ENCODE measurements at regions not wholly inside any gene's neighbourhood (a gene's known extent, or its start where the extent isn't known, plus 50 kb on each side); places are given as distances from the start of the nearest gene placed in this dataset.

GRCh38 chr5:103456476-103456875, 106.1 kb downstream of the NUDT12 start:
- H3K79me1 ChIP-seq (ENCODE audit: low read depth, low read length), result no peaks in the 10 kb centered on the region
- DNase-seq (ENCODE audit: low spot score), result no peak
- no peak overlapping the region for H3K4ac ChIP-seq (ENCODE audit: low read length)
- H3K4me2 ChIP-seq (ENCODE audit: insufficient read depth, low read length, poor library complexity, severe bottlenecking), result no peak overlapping the region
- no peaks in the 10 kb centered on the region for H3K9me3 ChIP-seq (replicated peaks in 1 of 2; ENCODE audit: control insufficient read depth in 2 of 2, insufficient read depth in 1 of 2, low read depth in 1 of 2, low read length in 2 of 2)
- H3K23ac ChIP-seq (ENCODE audit: low read depth, low read length, poor library complexity), result no peak overlapping the region
- no peak overlapping the region for H3K14ac ChIP-seq (ENCODE audit: low read length)
- H2BK5ac ChIP-seq (ENCODE audit: low read length), result no peak overlapping the region
- H3K27me3 ChIP-seq (ENCODE audit: control insufficient read depth in 3 of 3, insufficient read depth in 3 of 3, low read depth in 1 of 3, low read length in 3 of 3), result no peaks in the 10 kb centered on the region
- no peak overlapping the region for H2AK5ac ChIP-seq (ENCODE audit: low read depth, low read length)
- H2BK120ac ChIP-seq (ENCODE audit: low read depth, low read length), result no peak overlapping the region
- no peak overlapping the region for H3K27ac ChIP-seq (replicated peaks; ENCODE audit: low read length)
- no peak overlapping the region for H4K8ac ChIP-seq (ENCODE audit: low read depth, low read length)
- no peak overlapping the region for H2BK15ac ChIP-seq (ENCODE audit: low read length)
- WGBS, 2 donors (ENCODE audit: extremely low coverage in 2 of 2, insufficient read length in 2 of 2, insufficient replicate concordance in 1 of 2), result no CpG with 5 or more reads among the region's 2 CpGs
- peaks cover 0 to 7% of the 10 kb centered on the region in 2 donors for H3K4me1 ChIP-seq (ENCODE audit: control insufficient read depth in 2 of 2, insufficient read depth in 1 of 2, low read depth in 1 of 2, low read length in 2 of 2)
- no peak overlapping the region for H3K4me3 ChIP-seq (ENCODE audit: low read length in 2 of 2)
- no peak overlapping the region for H3K18ac ChIP-seq (ENCODE audit: low read length)
- H3K9ac ChIP-seq (ENCODE audit: low read depth, low read length, poor library complexity), result no peak overlapping the region
- no peak overlapping the region for H4K91ac ChIP-seq (ENCODE audit: low read depth, low read length, poor library complexity)
- no peaks in the 10 kb centered on the region for H3K36me3 ChIP-seq (replicated peaks in 1 of 2; ENCODE audit: control insufficient read depth in 2 of 2, insufficient read depth in 2 of 2, low read length in 2 of 2)
- H2BK12ac ChIP-seq (ENCODE audit: low read length), result no peak overlapping the region
- H2AFZ ChIP-seq (ENCODE audit: low read length), result no peak overlapping the region

DNA sequence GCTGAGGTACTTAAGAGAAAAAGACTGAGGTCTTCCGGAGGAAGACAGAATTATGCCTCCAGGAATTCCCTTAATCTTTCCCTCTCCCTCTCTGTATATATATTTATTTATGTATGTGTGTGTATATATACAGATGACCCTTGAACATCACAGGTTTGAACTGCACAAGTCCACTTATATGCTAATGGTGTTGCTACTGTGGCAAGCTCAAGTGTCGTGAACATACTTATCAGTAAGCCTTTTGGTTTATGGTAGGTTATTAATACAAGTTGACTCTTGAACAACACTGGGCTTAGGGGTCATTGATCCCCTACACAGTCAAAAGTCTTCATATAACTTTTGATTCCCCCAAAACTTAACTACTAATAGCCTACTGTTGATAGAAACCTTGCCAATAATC, 106.8 kb downstream of the NUDT12 start:
- Histone ChIP-seq H3K9me3 (replicated peaks in 1 of 2; ENCODE audit: control insufficient read depth in 2 of 2, insufficient read depth in 1 of 2, low read depth in 1 of 2, low read length in 2 of 2) (no peaks in the 10 kb centered on the region), H3K4me2 (ENCODE audit: insufficient read depth, low read length, poor library complexity, severe bottlenecking) (no peak overlapping the region), H3K14ac (ENCODE audit: low read length) (no peak overlapping the region), H2BK120ac (ENCODE audit: low read depth, low read length) (no peak overlapping the region), H3K36me3 (replicated peaks in 1 of 2; ENCODE audit: control insufficient read depth in 2 of 2, insufficient read depth in 2 of 2, low read length in 2 of 2) (no peaks in the 10 kb centered on the region), H2AFZ (ENCODE audit: low read length) (no peak overlapping the region), H3K27ac (replicated peaks; ENCODE audit: low read length) (no peak overlapping the region), H4K8ac (ENCODE audit: low read depth, low read length) (no peak overlapping the region), H3K27me3 (ENCODE audit: control insufficient read depth in 3 of 3, insufficient read depth in 3 of 3, low read depth in 1 of 3, low read length in 3 of 3) (no peaks in the 10 kb centered on the region), H2AK5ac (ENCODE audit: low read depth, low read length) (no peak overlapping the region), H2BK5ac (ENCODE audit: low read length) (no peak overlapping the region), H3K79me1 (ENCODE audit: low read depth, low read length) (no peaks in the 10 kb centered on the region), H4K91ac (ENCODE audit: low read depth, low read length, poor library complexity) (no peak overlapping the region), H3K23ac (ENCODE audit: low read depth, low read length, poor library complexity) (no peak overlapping the region), H3K4ac (ENCODE audit: low read length) (no peak overlapping the region), H2BK15ac (ENCODE audit: low read length) (no peak overlapping the region), H3K18ac (ENCODE audit: low read length) (no peak overlapping the region), H3K9ac (ENCODE audit: low read depth, low read length, poor library complexity) (no peak overlapping the region), H3K4me1 (ENCODE audit: control insufficient read depth in 2 of 2, insufficient read depth in 1 of 2, low read depth in 1 of 2, low read length in 2 of 2) (peaks cover 0 to 10% of the 10 kb centered on the region in 2 donors), H3K4me3 (ENCODE audit: low read length in 2 of 2) (no peak overlapping the region), H2BK12ac (ENCODE audit: low read length) (no peak overlapping the region)
- no peak for DNase-seq (ENCODE audit: low spot score)
- WGBS, 2 donors (ENCODE audit: extremely low coverage in 2 of 2, insufficient read length in 2 of 2, insufficient replicate concordance in 1 of 2), result no CpG with 5 or more reads among the region's 2 CpGs

DNA sequence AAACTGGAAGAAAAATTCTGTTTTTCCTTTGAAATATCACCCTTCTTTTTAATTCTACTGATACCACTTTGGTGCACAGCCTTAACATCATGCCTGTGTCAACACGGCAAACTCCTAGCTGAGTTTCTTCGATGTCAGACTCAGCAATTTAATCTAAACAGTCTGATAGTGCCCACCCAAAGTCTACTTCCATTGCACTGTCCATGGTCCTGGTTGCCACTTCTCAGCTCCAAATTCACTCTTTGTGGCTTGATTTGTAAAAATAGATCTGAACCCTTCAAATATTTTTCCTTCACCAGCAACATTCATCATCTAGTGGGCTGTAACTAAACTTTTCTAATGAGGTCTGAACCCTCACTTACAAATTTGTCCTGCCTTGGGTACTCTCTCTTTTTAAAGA, 107.8 kb downstream of the NUDT12 start:
- Histone ChIP-seq H3K27ac (replicated peaks; ENCODE audit: low read length) (no peak overlapping the region), H2AK5ac (ENCODE audit: low read depth, low read length) (no peak overlapping the region), H3K4me3 (ENCODE audit: low read length in 2 of 2) (no peak overlapping the region), H3K4ac (ENCODE audit: low read length) (no peak overlapping the region), H3K23ac (ENCODE audit: low read depth, low read length, poor library complexity) (no peak overlapping the region), H2BK5ac (ENCODE audit: low read length) (no peak overlapping the region), H3K18ac (ENCODE audit: low read length) (no peak overlapping the region), H3K4me2 (ENCODE audit: insufficient read depth, low read length, poor library complexity, severe bottlenecking) (no peak overlapping the region), H3K27me3 (ENCODE audit: control insufficient read depth in 3 of 3, insufficient read depth in 3 of 3, low read depth in 1 of 3, low read length in 3 of 3) (no peaks in the 10 kb centered on the region), H3K14ac (ENCODE audit: low read length) (no peak overlapping the region), H3K4me1 (ENCODE audit: control insufficient read depth in 2 of 2, insufficient read depth in 1 of 2, low read depth in 1 of 2, low read length in 2 of 2) (peaks cover 0 to 11% of the 10 kb centered on the region in 2 donors), H3K36me3 (replicated peaks in 1 of 2; ENCODE audit: control insufficient read depth in 2 of 2, insufficient read depth in 2 of 2, low read length in 2 of 2) (no peaks in the 10 kb centered on the region), H3K79me1 (ENCODE audit: low read depth, low read length) (no peaks in the 10 kb centered on the region), H2BK120ac (ENCODE audit: low read depth, low read length) (no peak overlapping the region), H4K8ac (ENCODE audit: low read depth, low read length) (no peak overlapping the region), H3K9me3 (replicated peaks in 1 of 2; ENCODE audit: control insufficient read depth in 2 of 2, insufficient read depth in 1 of 2, low read depth in 1 of 2, low read length in 2 of 2) (no peaks in the 10 kb centered on the region), H2BK15ac (ENCODE audit: low read length) (no peak overlapping the region), H4K91ac (ENCODE audit: low read depth, low read length, poor library complexity) (no peak overlapping the region), H2AFZ (ENCODE audit: low read length) (no peak overlapping the region), H2BK12ac (ENCODE audit: low read length) (no peak overlapping the region), H3K9ac (ENCODE audit: low read depth, low read length, poor library complexity) (no peak overlapping the region)
- no peak for DNase-seq (ENCODE audit: low spot score)
- WGBS, 2 donors (ENCODE audit: extremely low coverage in 2 of 2, insufficient read length in 2 of 2, insufficient replicate concordance in 1 of 2), result no CpG with 5 or more reads among the region's 2 CpGs

GRCh38 chr5:103452666-103453065, 109.9 kb downstream of the NUDT12 start:
- no peak overlapping the region for H4K8ac ChIP-seq (ENCODE audit: low read depth, low read length)
- no peak overlapping the region for H3K4me2 ChIP-seq (ENCODE audit: insufficient read depth, low read length, poor library complexity, severe bottlenecking)
- no CpG with 5 or more reads among the region's 1 CpG for WGBS, 2 donors (ENCODE audit: extremely low coverage in 2 of 2, insufficient read length in 2 of 2, insufficient replicate concordance in 1 of 2)
- DNase-seq (ENCODE audit: low spot score), result no peak
- H3K79me1 ChIP-seq (ENCODE audit: low read depth, low read length), result no peaks in the 10 kb centered on the region
- no peak overlapping the region for H2BK120ac ChIP-seq (ENCODE audit: low read depth, low read length)
- peaks cover 0 to 11% of the 10 kb centered on the region in 2 donors for H3K4me1 ChIP-seq (ENCODE audit: control insufficient read depth in 2 of 2, insufficient read depth in 1 of 2, low read depth in 1 of 2, low read length in 2 of 2)
- H2BK5ac ChIP-seq (ENCODE audit: low read length), result no peak overlapping the region
- H3K4me3 ChIP-seq (ENCODE audit: low read length in 2 of 2), result no peak overlapping the region
- no peak overlapping the region for H2AK5ac ChIP-seq (ENCODE audit: low read depth, low read length)
- H2BK12ac ChIP-seq (ENCODE audit: low read length), result no peak overlapping the region
- H3K14ac ChIP-seq (ENCODE audit: low read length), result no peak overlapping the region
- no peak overlapping the region for H3K4ac ChIP-seq (ENCODE audit: low read length)
- no peak overlapping the region for H3K9ac ChIP-seq (ENCODE audit: low read depth, low read length, poor library complexity)
- H3K18ac ChIP-seq (ENCODE audit: low read length), result peak overlapping the region; percentile 13
- no peak overlapping the region for H3K27ac ChIP-seq (replicated peaks; ENCODE audit: low read length)
- H2BK15ac ChIP-seq (ENCODE audit: low read length), result no peak overlapping the region
- H3K27me3 ChIP-seq (ENCODE audit: control insufficient read depth in 3 of 3, insufficient read depth in 3 of 3, low read depth in 1 of 3, low read length in 3 of 3), result no peaks in the 10 kb centered on the region
- no peak overlapping the region for H3K23ac ChIP-seq (ENCODE audit: low read depth, low read length, poor library complexity)
- H3K36me3 ChIP-seq (replicated peaks in 1 of 2; ENCODE audit: control insufficient read depth in 2 of 2, insufficient read depth in 2 of 2, low read length in 2 of 2), result no peaks in the 10 kb centered on the region
- no peak overlapping the region for H2AFZ ChIP-seq (ENCODE audit: low read length)
- H4K91ac ChIP-seq (ENCODE audit: low read depth, low read length, poor library complexity), result no peak overlapping the region
- no peaks in the 10 kb centered on the region for H3K9me3 ChIP-seq (replicated peaks in 1 of 2; ENCODE audit: control insufficient read depth in 2 of 2, insufficient read depth in 1 of 2, low read depth in 1 of 2, low read length in 2 of 2)

Measured in neuronal stem cell (in vitro differentiated cells).